ENCODE measurements at regions not wholly inside any gene's neighbourhood (a gene's known extent, or its start where the extent isn't known, plus 50 kb on each side); places are given as distances from the start of the nearest gene placed in this dataset.

- H3K36me3 ChIP-seq (ENCODE audit: low read depth): no peaks in the 10 kb centered on the region
- DNase-seq (ENCODE audit: low spot score) (no peak), ATAC-seq (ENCODE audit: low read depth) (no peak)
- H3K4me1 ChIP-seq (ENCODE audit: insufficient read depth, poor library complexity, severe bottlenecking): no peaks in the 10 kb centered on the region
- H3K4me3 ChIP-seq (ENCODE audit: severe bottlenecking): no peak overlapping the region
- no peaks in the 10 kb centered on the region for H3K9me3 ChIP-seq (ENCODE audit: severe bottlenecking)
- TF ChIP-seq CTCF (IDR thresholded peaks at IDR 0.05; ENCODE audit: poor library complexity, severe bottlenecking): no peak
- H3K27me3 ChIP-seq (ENCODE audit: insufficient read depth, poor library complexity, severe bottlenecking): peaks cover 44% of the 10 kb centered on the region
- H3K27ac ChIP-seq (ENCODE audit: poor library complexity, severe bottlenecking): no peak overlapping the region
These were observed 105.0 kb downstream of the TUSC1 start for GRCh38 chr9:25573281-25573680.

- H3K4me3 ChIP-seq (ENCODE audit: severe bottlenecking): no peak overlapping the region
- peaks cover 44% of the 10 kb centered on the region for H3K27me3 ChIP-seq (ENCODE audit: insufficient read depth, poor library complexity, severe bottlenecking)
- ATAC-seq (ENCODE audit: low read depth): no peak
- no peaks in the 10 kb centered on the region for H3K9me3 ChIP-seq (ENCODE audit: severe bottlenecking)
- no peak for TF ChIP-seq CTCF (IDR thresholded peaks at IDR 0.05; ENCODE audit: poor library complexity, severe bottlenecking)
- no peak for DNase-seq (ENCODE audit: low spot score)
- no peak overlapping the region for H3K27ac ChIP-seq (ENCODE audit: poor library complexity, severe bottlenecking)
- H3K4me1 ChIP-seq (ENCODE audit: insufficient read depth, poor library complexity, severe bottlenecking): no peaks in the 10 kb centered on the region
- no peaks in the 10 kb centered on the region for H3K36me3 ChIP-seq (ENCODE audit: low read depth)
These were observed 106.8 kb downstream of the TUSC1 start for GRCh38 chr9:25571491-25571890.

DNA sequence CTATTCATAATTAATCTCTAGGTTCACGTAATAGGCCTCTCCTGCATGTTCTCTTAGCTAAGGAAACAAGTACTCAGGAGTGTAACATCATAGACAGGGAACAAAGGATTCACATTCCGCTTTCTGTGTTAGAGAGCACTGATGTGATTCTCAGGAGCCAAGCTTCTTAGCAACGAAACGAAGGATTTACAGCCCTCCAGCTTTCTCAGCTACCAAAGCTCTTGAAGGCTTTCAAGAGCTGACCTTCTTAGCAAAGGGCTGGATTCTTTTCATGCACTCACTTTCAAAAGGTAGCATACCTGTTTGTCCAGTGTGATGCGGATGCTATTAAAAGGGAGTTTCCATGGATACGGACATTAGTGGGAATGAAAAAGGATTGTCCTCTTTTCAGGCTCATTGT, 107.4 kb downstream of the TUSC1 start:
- Histone ChIP-seq H3K4me3 (ENCODE audit: severe bottlenecking) (no peak overlapping the region), H3K27ac (ENCODE audit: poor library complexity, severe bottlenecking) (no peak overlapping the region), H3K36me3 (ENCODE audit: low read depth) (no peaks in the 10 kb centered on the region), H3K4me1 (ENCODE audit: insufficient read depth, poor library complexity, severe bottlenecking) (no peaks in the 10 kb centered on the region), H3K9me3 (ENCODE audit: severe bottlenecking) (no peaks in the 10 kb centered on the region), H3K27me3 (ENCODE audit: insufficient read depth, poor library complexity, severe bottlenecking) (peaks cover 50% of the 10 kb centered on the region)
- DNase-seq (ENCODE audit: low spot score) (no peak), ATAC-seq (ENCODE audit: low read depth) (no peak)
- no peak for TF ChIP-seq CTCF (IDR thresholded peaks at IDR 0.05; ENCODE audit: poor library complexity, severe bottlenecking)

- no peaks in the 10 kb centered on the region for H3K4me1 ChIP-seq (ENCODE audit: insufficient read depth, poor library complexity, severe bottlenecking)
- no peaks in the 10 kb centered on the region for H3K9me3 ChIP-seq (ENCODE audit: severe bottlenecking)
- peaks cover 19% of the 10 kb centered on the region for H3K27me3 ChIP-seq (ENCODE audit: insufficient read depth, poor library complexity, severe bottlenecking)
- no peak overlapping the region for H3K27ac ChIP-seq (ENCODE audit: poor library complexity, severe bottlenecking)
- ATAC-seq (ENCODE audit: low read depth) (no peak), DNase-seq (ENCODE audit: low spot score) (no peak)
- no peak for TF ChIP-seq CTCF (IDR thresholded peaks at IDR 0.05; ENCODE audit: poor library complexity, severe bottlenecking)
- H3K36me3 ChIP-seq (ENCODE audit: low read depth): no peaks in the 10 kb centered on the region
- no peak overlapping the region for H3K4me3 ChIP-seq (ENCODE audit: severe bottlenecking)
These were observed 116.1 kb downstream of the TUSC1 start for GRCh38 chr9:25562101-25562500.

- no peak overlapping the region for H3K27ac ChIP-seq (ENCODE audit: poor library complexity, severe bottlenecking)
- no peaks in the 10 kb centered on the region for H3K4me1 ChIP-seq (ENCODE audit: insufficient read depth, poor library complexity, severe bottlenecking)
- H3K27me3 ChIP-seq (ENCODE audit: insufficient read depth, poor library complexity, severe bottlenecking): peaks cover 25% of the 10 kb centered on the region
- H3K36me3 ChIP-seq (ENCODE audit: low read depth): 0 out of 2 replicates have a peak, but pooled peaks cover 3% of the 10 kb centered on the region
- no peak for TF ChIP-seq CTCF (IDR thresholded peaks at IDR 0.05; ENCODE audit: poor library complexity, severe bottlenecking)
- H3K4me3 ChIP-seq (ENCODE audit: severe bottlenecking): no peak overlapping the region
- no peaks in the 10 kb centered on the region for H3K9me3 ChIP-seq (ENCODE audit: severe bottlenecking)
- ATAC-seq (ENCODE audit: low read depth): no peak
- no peak for DNase-seq (ENCODE audit: low spot score)
These were observed 120.5 kb downstream of the TUSC1 start for GRCh38 chr9:25557645-25558300.

Measured in RWPE2 (cell line).